ENCODE measurements at regions not wholly inside any gene's neighbourhood (a gene's known extent, or its start where the extent isn't known, plus 50 kb on each side); places are given as distances from the start of the nearest gene placed in this dataset.

GRCh38 chr13:85333506-85334020 lies 465.7 kb downstream of the SLITRK6 start:
- ATAC-seq = no peak
- Histone ChIP-seq H3K4me2 (ENCODE audit: low read length) (no peak overlapping the region), H3K27ac (ENCODE audit: low read depth, low read length) (no peak overlapping the region), H3K79me2 (ENCODE audit: insufficient read depth, low read length) (no peaks in the 10 kb centered on the region), H3K9ac (ENCODE audit: low read length) (no peak overlapping the region), H2AFZ (ENCODE audit: low read depth, low read length, poor library complexity, severe bottlenecking) (no peak overlapping the region), H3K9me2 (ENCODE audit: insufficient read depth) (no peaks in the 10 kb centered on the region), H3K27me3 (ENCODE audit: insufficient read depth, low read length) (no peaks in the 10 kb centered on the region), H3K4me1 (ENCODE audit: control insufficient read depth in 1 of 2, insufficient read depth in 2 of 2, low read length in 2 of 2) (no peaks in the 10 kb centered on the region), H3K4me3 (replicated peaks in 1 of 2; ENCODE audit: low read depth in 1 of 2, low read length in 2 of 2) (no peak overlapping the region), H3K9me3 (ENCODE audit: control insufficient read depth in 1 of 2, insufficient read depth in 1 of 2, low read depth in 1 of 2, low read length in 2 of 2) (no peaks in the 10 kb centered on the region), H3K36me3 (ENCODE audit: control insufficient read depth in 1 of 2, insufficient read depth in 2 of 2, low read length in 2 of 2) (no peaks in the 10 kb centered on the region), H4K20me1 (ENCODE audit: insufficient read depth) (no peaks in the 10 kb centered on the region)
- no peak for DNase-seq (ENCODE audit: low read depth, low spot score)
- intact Hi-C loops (cut with micrococcal nuclease) = no loop called here
- TF ChIP-seq CBX3 (IDR thresholded peaks at IDR 0.05; ENCODE audit: low read depth) (no peak), POLR2AphosphoS5 (IDR thresholded peaks at IDR 0.05; ENCODE audit: low read depth, low read length) (no peak), ZNF274 (IDR thresholded peaks at IDR 0.05; ENCODE audit: low read depth, low read length) (no peak), ATF3 (IDR thresholded peaks at IDR 0.05) (no peak), ZFX (IDR thresholded peaks at IDR 0.05) (no peak), EZH2phosphoT487 (IDR thresholded peaks at IDR 0.05; ENCODE audit: borderline replicate concordance) (no peak), REST (IDR thresholded peaks at IDR 0.05; ENCODE audit: low read depth) (no peak), SP1 (IDR thresholded peaks at IDR 0.05; ENCODE audit: low read depth) (no peak), TCF7L2 (IDR thresholded peaks at IDR 0.05; ENCODE audit: borderline replicate concordance, extremely low read depth, insufficient read depth, insufficient read length) (no peak), CTCF (IDR thresholded peaks at IDR 0.05 in 2 of 3, conservative IDR thresholded peaks at IDR 0.05 in 1 of 3; ENCODE audit: borderline replicate concordance in 1 of 3, insufficient read depth in 1 of 3, low read depth in 2 of 3, low read length in 2 of 3) (no peak)
- ChIA-PET POLR2A (no interaction called here), RAD21 (ENCODE audit: low non-redundant PET in 1 of 2, low total read pairs in 2 of 2, uncharacterized antibody in 2 of 2, unreplicated experiment in 2 of 2) (no interaction called here), CTCF (no interaction called here)
- BruUV-seq (replicated peaks) = no TSS peak

Data from HCT116 (cell line).